GM19372 (cell line): ENCODE measurements at regions not wholly inside any gene's neighbourhood (a gene's known extent, or its start where the extent isn't known, plus 50 kb on each side); places are given as distances from the start of the nearest gene placed in this dataset.
"Not testable (repeated sequence)": the region's sequence is repeated elsewhere in the genome, so short reads cannot be mapped to it uniquely, and the experiment has no call there.

Source experiments
- ATAC-seq: cut with Tn5 transposase; IDR thresholded peaks from one replicate; pipeline ENCODE4 v1.9.1; 2021; ENCODE audit warnings: mild to moderate bottlenecking, low read depth, moderate library complexity; ENCODE audit not compliant: unreplicated experiment

GRCh38 chr1:146729642-146730344, 208.3 kb upstream of the NBPF12 start:
- not testable (repeated sequence) for ATAC-seq

- ATAC-seq: not testable (repeated sequence)
Observed at GRCh38 chr1:146715054-146715453, 223.1 kb upstream of the NBPF12 start.

- not testable (repeated sequence) for ATAC-seq
Observed at GRCh38 chr1:146710838-146711521, 227.1 kb upstream of the NBPF12 start.

- not testable (repeated sequence) for ATAC-seq
Observed at GRCh38 chr1:146709302-146709701, 228.8 kb upstream of the NBPF12 start.

GRCh38 chr1:146704162-146704724, 233.9 kb upstream of the NBPF12 start:
- ATAC-seq: not testable (repeated sequence)

GRCh38 chr1:146701320-146701719, 236.8 kb upstream of the NBPF12 start:
- not testable (repeated sequence) for ATAC-seq

- not testable (repeated sequence) for ATAC-seq
Observed at GRCh38 chr1:146695388-146695787, 242.7 kb upstream of the NBPF12 start.

- not testable (repeated sequence) for ATAC-seq
Observed at GRCh38 chr1:146691798-146692197, 246.3 kb upstream of the NBPF12 start.

- ATAC-seq: not testable (repeated sequence)
Observed at GRCh38 chr1:146688893-146689292, 249.2 kb upstream of the NBPF12 start.

GRCh38 chr1:146686777-146687366, 251.3 kb upstream of the NBPF12 start:
- ATAC-seq: not testable (repeated sequence)

- not testable (repeated sequence) for ATAC-seq
Observed at GRCh38 chr1:146683126-146683429, 255.0 kb upstream of the NBPF12 start.

- ATAC-seq: not testable (repeated sequence)
Observed at GRCh38 chr1:146682227-146683125, 255.6 kb upstream of the NBPF12 start.

GRCh38 chr1:146673729-146674299, 264.3 kb upstream of the NBPF12 start:
- not testable (repeated sequence) for ATAC-seq

- not testable (repeated sequence) for ATAC-seq
Observed at GRCh38 chr1:146672608-146673007, 265.5 kb upstream of the NBPF12 start.

- not testable (repeated sequence) for ATAC-seq
Observed at GRCh38 chr1:146671588-146671987, 266.5 kb upstream of the NBPF12 start.

GRCh38 chr1:146670832-146671566, 267.1 kb upstream of the NBPF12 start:
- ATAC-seq: not testable (repeated sequence)

GRCh38 chr1:146666275-146666674, 271.8 kb upstream of the NBPF12 start:
- not testable (repeated sequence) for ATAC-seq

- not testable (repeated sequence) for ATAC-seq
Observed at GRCh38 chr1:146660242-146660641, 277.9 kb upstream of the NBPF12 start.
